SK-N-SH (cell line): ENCODE measurements at regions not wholly inside any gene's neighbourhood (a gene's known extent, or its start where the extent isn't known, plus 50 kb on each side); places are given as distances from the start of the nearest gene placed in this dataset.

ENCODE experiments used
- CTCF ChIA-PET: fragments of 300-600, 350-600 bp; formaldehyde crosslinking; extraction: SDS; loops from one replicate; lab custom pipeline; 2021; lab: Yijun Ruan, JAX
- POLR2A ChIA-PET: fragments of 350-600 bp; sonication (Branson Sonifier 250); formaldehyde crosslinking; extraction: SDS; loops from one replicate; lab custom pipeline; 2020; ENCODE audit warnings: antibody characterized with exemption, inconsistent platforms; lab: Yijun Ruan, JAX
- DNase-seq: peaks from one replicate; pipeline ENCODE4 v3.0.0; 2012
- H2AFZ ChIP-seq: fragments of 200-600 bp; sonication (generic); 2 replicates; pipeline ENCODE4 v1.8.1; 2016; ENCODE audit warnings: antibody characterized with exemption, mild to moderate bottlenecking, low read depth
- H3F3A ChIP-seq: fragments of 200-600 bp; sonication (generic); replicated peaks from 2 replicates; pipeline ENCODE3; 2016; ENCODE audit warnings: antibody characterized with exemption, mild to moderate bottlenecking; ENCODE audit not compliant: insufficient read depth
- H3K27ac ChIP-seq, 2 experiments: fragments of 200-500 bp in 1 of 2; fragments of 200-600 bp in 1 of 2; sonication (Bioruptor generic) in 1 of 2; sonication (generic), shearing (Covaris generic) in 1 of 2; 2 replicates each; pipeline versions ENCODE4 v1.5.1 to v1.6.1; 2014 to 2016; ENCODE audit warnings: low read depth in 2 of 2, inconsistent platforms in 1 of 2, low read length in 1 of 2, mild to moderate bottlenecking in 1 of 2, mixed read lengths in 1 of 2
- H3K27me3 ChIP-seq: fragments of 200-600 bp; sonication (generic), shearing (Covaris generic); 2 replicates; pipeline ENCODE4 v1.6.1; 2016; ENCODE audit warnings: mixed run types; ENCODE audit not compliant: insufficient read depth
- H3K36me3 ChIP-seq, 2 experiments: fragments of 200-500 bp in 1 of 2; fragments of 200-600 bp in 1 of 2; sonication (Bioruptor generic) in 1 of 2; sonication (generic) in 1 of 2; replicated peaks in 1 of 2; 2 replicates each; pipeline versions ENCODE3 to v1.5.1; 2014 to 2016; ENCODE audit warnings: low read length in 1 of 2, mild to moderate bottlenecking in 1 of 2; ENCODE audit not compliant: insufficient read depth in 2 of 2, control insufficient read depth in 1 of 2
- H3K4me1 ChIP-seq, 2 experiments: fragments of 200-500 bp in 1 of 2; fragments of 200-600 bp in 1 of 2; sonication (Bioruptor generic) in 1 of 2; sonication (generic), shearing (Covaris generic) in 1 of 2; 2 replicates each; pipeline versions ENCODE4 v1.5.1 to v1.6.1; 2014 to 2016; ENCODE audit warnings: low read depth in 1 of 2, low read length in 1 of 2, mixed run types in 1 of 2; ENCODE audit not compliant: insufficient read depth in 2 of 2, control insufficient read depth in 1 of 2
- H3K4me2 ChIP-seq: fragments of 200-600 bp; sonication (generic), shearing (Covaris generic); 2 replicates; pipeline ENCODE4 v1.6.1; 2017; ENCODE audit warnings: mixed run types
- H3K4me3 ChIP-seq, 2 experiments: fragments of 200-500 bp in 1 of 2; fragments of 200-600 bp in 1 of 2; sonication (Bioruptor generic) in 1 of 2; sonication (generic), shearing (Covaris generic) in 1 of 2; 2 replicates each; pipeline versions ENCODE4 v1.5.1 to v1.8.1; 2014 to 2016; ENCODE audit warnings: low read depth in 2 of 2, inconsistent platforms in 1 of 2, low read length in 1 of 2, mild to moderate bottlenecking in 1 of 2, mixed read lengths in 1 of 2, moderate library complexity in 1 of 2
- H3K79me2 ChIP-seq: fragments of 200-600 bp; sonication (generic); 2 replicates; pipeline ENCODE4 v1.8.1; 2017; ENCODE audit warnings: mild to moderate bottlenecking; ENCODE audit not compliant: insufficient read depth
- H3K9ac ChIP-seq: fragments of 200-600 bp; sonication (generic); 2 replicates; pipeline ENCODE4 v1.6.1; 2017; ENCODE audit warnings: mixed run types
- H3K9me2 ChIP-seq: fragments of 200-600 bp; sonication (generic); 2 replicates; pipeline ENCODE4 v1.6.1; 2017; ENCODE audit warnings: mixed run types
- H3K9me3 ChIP-seq: fragments of 200-600 bp; sonication (generic); 2 replicates; pipeline ENCODE4 v1.6.1; 2017; ENCODE audit warnings: mixed run types, mild to moderate bottlenecking, moderate library complexity
- H4K20me1 ChIP-seq: fragments of 200-600 bp; sonication (generic); 2 replicates; pipeline ENCODE4 v1.6.1; 2017; ENCODE audit warnings: mild to moderate bottlenecking, mixed run types; ENCODE audit not compliant: insufficient read depth
- CHD2 ChIP-seq: fragments of 150-350 bp; IDR thresholded peaks from 2 replicates; pipeline ENCODE4 v1.6.1; 2018; ENCODE audit warnings: low read length; ENCODE audit not compliant: partially characterized antibody
- EP300 ChIP-seq, 2 experiments: IDR thresholded peaks; 2 replicates each; pipeline versions ENCODE4 v1.4.0 to v1.6.1; 2012; ENCODE audit warnings: borderline replicate concordance in 1 of 2, low read depth in 1 of 2, low read length in 1 of 2
- EZH2phosphoT487 ChIP-seq: fragments of 200-600 bp; sonication (generic); IDR thresholded peaks from 2 replicates; pipeline ENCODE4 v1.6.1; 2017; ENCODE audit warnings: low read depth, mixed run types, mild to moderate bottlenecking, antibody characterized with exemption, moderate library complexity, borderline replicate concordance
- FOSL2 ChIP-seq: IDR thresholded peaks from 2 replicates; pipeline ENCODE4 v1.4.0; 2012; ENCODE audit warnings: low read depth, mild to moderate bottlenecking, moderate library complexity, borderline replicate concordance
- MEF2A ChIP-seq: IDR thresholded peaks from 2 replicates; pipeline ENCODE4 v1.4.0; 2012; ENCODE audit warnings: low read depth, borderline replicate concordance
- RAD21 ChIP-seq: IDR thresholded peaks from 2 replicates; pipeline ENCODE4 v1.6.1; 2012; ENCODE audit warnings: mild to moderate bottlenecking, low read length
- RCOR1 ChIP-seq: fragments of 150-350 bp; IDR thresholded peaks from 2 replicates; pipeline ENCODE4 v1.6.1; 2017; ENCODE audit warnings: antibody characterized with exemption, low read length
- RFX5 ChIP-seq: IDR thresholded peaks from 2 replicates; pipeline ENCODE4 v1.6.1; 2012; ENCODE audit warnings: mild to moderate bottlenecking, improper control_type of control experiment, low read length
- SMC3 ChIP-seq: IDR thresholded peaks from 2 replicates; pipeline ENCODE4 v1.6.1; 2012; ENCODE audit warnings: low read depth, low read length, improper control_type of control experiment
- TAF1 ChIP-seq: IDR thresholded peaks from 2 replicates; pipeline ENCODE4 v1.6.1; 2012; ENCODE audit warnings: low read depth, mild to moderate bottlenecking, low read length, moderate library complexity, borderline replicate concordance
- WGBS: methylation state at CpG from one replicate; pipeline ENCODE4 v1.1.6; 2017; ENCODE audit warnings: low lambda C conversion rate; 5-methylcytosine and 5-hydroxymethylcytosine counted together
- TF ChIP-seq, protein P1 (sequence below): fragments of 150-350 bp; IDR thresholded peaks from 2 replicates; pipeline ENCODE4 v1.6.1; 2016; ENCODE audit warnings: mild to moderate bottlenecking, low read depth, low read length
- TF ChIP-seq, protein P2 (sequence below): fragments of 150-350 bp; IDR thresholded peaks from 2 replicates; pipeline ENCODE4 v1.6.1; 2017; ENCODE audit warnings: antibody characterized with exemption, low read length, low read depth, borderline replicate concordance
- TF ChIP-seq, protein P3 (sequence below): IDR thresholded peaks from 2 replicates; pipeline ENCODE4 v1.4.0; 2012; ENCODE audit warnings: low read depth

DNA sequence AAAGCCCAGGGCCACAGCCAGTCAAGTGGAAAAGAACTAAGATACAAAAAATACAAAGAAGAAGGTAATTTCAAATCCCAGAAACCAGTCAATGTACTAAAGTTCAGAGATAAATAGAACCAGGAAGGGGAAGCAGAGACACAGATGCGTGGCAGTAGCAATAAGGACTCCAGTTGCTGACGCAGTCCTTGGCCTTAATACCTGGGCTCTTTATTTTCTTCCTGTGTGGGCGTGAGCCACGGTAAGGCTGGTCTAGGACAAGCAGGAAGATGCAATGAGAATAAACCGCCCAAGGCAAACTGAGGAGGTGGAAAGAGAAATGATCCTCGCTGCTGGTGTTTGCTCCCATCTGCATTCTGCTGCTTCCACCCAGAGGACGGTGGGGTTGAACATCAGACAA lies 65.6 kb upstream of the PLXNA2 start:
- Histone ChIP-seq H3K4me2 (no peak overlapping the region), H4K20me1 (no peaks in the 10 kb centered on the region), H3K27ac (no peak overlapping the region), H3K36me3 (no peaks in the 10 kb centered on the region), H3F3A (no peaks in the 10 kb centered on the region), H3K9ac (no peak overlapping the region), H3K9me3 (no peaks in the 10 kb centered on the region), H3K9me2 (no peaks in the 10 kb centered on the region), H3K4me1 (no peaks in the 10 kb centered on the region), H2AFZ (no peak overlapping the region), H3K4me3 (no peak overlapping the region), H3K79me2 (no peaks in the 10 kb centered on the region), H3K27me3 (no peaks in the 10 kb centered on the region)
- ChIA-PET CTCF (interaction anchor here (1.1 kb wide), 1 partner anchor 13 kb away, joined by 3 read pairs; no protein-coding TSS in a partner anchor), POLR2A (no interaction called here)
- DNase-seq = no peak
- TF ChIP-seq EZH2phosphoT487 = no peak
- no peak for TF ChIP-seq CHD2
- TF ChIP-seq, protein P1, sequence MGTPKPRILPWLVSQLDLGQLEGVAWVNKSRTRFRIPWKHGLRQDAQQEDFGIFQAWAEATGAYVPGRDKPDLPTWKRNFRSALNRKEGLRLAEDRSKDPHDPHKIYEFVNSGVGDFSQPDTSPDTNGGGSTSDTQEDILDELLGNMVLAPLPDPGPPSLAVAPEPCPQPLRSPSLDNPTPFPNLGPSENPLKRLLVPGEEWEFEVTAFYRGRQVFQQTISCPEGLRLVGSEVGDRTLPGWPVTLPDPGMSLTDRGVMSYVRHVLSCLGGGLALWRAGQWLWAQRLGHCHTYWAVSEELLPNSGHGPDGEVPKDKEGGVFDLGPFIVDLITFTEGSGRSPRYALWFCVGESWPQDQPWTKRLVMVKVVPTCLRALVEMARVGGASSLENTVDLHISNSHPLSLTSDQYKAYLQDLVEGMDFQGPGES = no peak
- WGBS = 64% methylated on average over 7 of the region's 7 CpGs

DNA sequence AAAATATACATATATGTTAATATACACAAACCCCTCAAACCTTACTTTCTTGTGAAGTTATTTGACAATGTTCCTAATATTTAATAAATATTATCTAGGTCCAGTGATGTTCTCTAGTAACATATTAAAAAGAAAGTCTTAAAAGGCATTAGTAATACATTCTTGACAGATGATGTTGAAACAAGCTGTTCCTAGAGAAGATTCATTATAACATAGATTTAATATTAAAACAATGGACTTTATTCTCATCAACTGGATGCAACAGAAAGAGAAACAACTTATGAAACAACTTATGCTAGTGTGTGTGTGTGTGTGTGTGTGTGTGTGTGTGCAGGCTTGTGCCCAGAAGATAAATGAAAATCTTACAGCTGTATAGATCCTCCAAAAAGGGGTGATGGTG lies 68.5 kb upstream of the PLXNA2 start:
- Histone ChIP-seq H4K20me1 (no peaks in the 10 kb centered on the region), H3K9ac (no peak overlapping the region), H3K27ac (no peak overlapping the region), H3K36me3 (no peaks in the 10 kb centered on the region), H3K27me3 (no peaks in the 10 kb centered on the region), H3K79me2 (no peaks in the 10 kb centered on the region), H3F3A (no peaks in the 10 kb centered on the region), H2AFZ (no peak overlapping the region), H3K4me1 (no peaks in the 10 kb centered on the region), H3K9me2 (no peaks in the 10 kb centered on the region), H3K4me3 (no peak overlapping the region), H3K9me3 (no peaks in the 10 kb centered on the region), H3K4me2 (no peak overlapping the region)
- POLR2A ChIA-PET = no interaction called here
- CTCF ChIA-PET = interaction anchor here (1.0 kb wide), 1 partner anchor 35 kb away, joined by 4 read pairs; no protein-coding TSS in a partner anchor
- TF ChIP-seq CHD2 = no peak
- TF ChIP-seq FOSL2 = no peak
- TF ChIP-seq, protein P2, sequence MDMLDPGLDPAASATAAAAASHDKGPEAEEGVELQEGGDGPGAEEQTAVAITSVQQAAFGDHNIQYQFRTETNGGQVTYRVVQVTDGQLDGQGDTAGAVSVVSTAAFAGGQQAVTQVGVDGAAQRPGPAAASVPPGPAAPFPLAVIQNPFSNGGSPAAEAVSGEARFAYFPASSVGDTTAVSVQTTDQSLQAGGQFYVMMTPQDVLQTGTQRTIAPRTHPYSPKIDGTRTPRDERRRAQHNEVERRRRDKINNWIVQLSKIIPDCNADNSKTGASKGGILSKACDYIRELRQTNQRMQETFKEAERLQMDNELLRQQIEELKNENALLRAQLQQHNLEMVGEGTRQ = no peak
- no peak for TF ChIP-seq MEF2A
- no peak for TF ChIP-seq TAF1
- TF ChIP-seq, protein P3, sequence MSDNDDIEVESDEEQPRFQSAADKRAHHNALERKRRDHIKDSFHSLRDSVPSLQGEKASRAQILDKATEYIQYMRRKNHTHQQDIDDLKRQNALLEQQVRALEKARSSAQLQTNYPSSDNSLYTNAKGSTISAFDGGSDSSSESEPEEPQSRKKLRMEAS = no peak
- no peak for TF ChIP-seq SMC3
- no peak for TF ChIP-seq RFX5
- TF ChIP-seq RAD21 = no peak
- TF ChIP-seq EZH2phosphoT487 = no peak
- TF ChIP-seq EP300 (IDR thresholded peaks at IDR 0.05; ENCODE audit: borderline replicate concordance in 1 of 2, low read depth in 1 of 2, low read length in 1 of 2) = no peak
- TF ChIP-seq RCOR1 = no peak
- DNase-seq = no peak
